Body of pancreas (tissue), 4 donors: ENCODE measurements at regions not wholly inside any gene's neighbourhood (a gene's known extent, or its start where the extent isn't known, plus 50 kb on each side); places are given as distances from the start of the nearest gene placed in this dataset.

ENCODE experiments used
- ATAC-seq: fragments of 150-250 bp; one replicate; pipeline ENCODE4 v1.9.1; 2016
- DNase-seq, 4 donors: peaks; one replicate each; pipeline ENCODE4 v3.0.0-alpha.2; 2019
- H3K27ac ChIP-seq, 4 donors: fragments of 200-600 bp; sonication (generic); 1 replicate in 3 of 4; 2 replicates in 1 of 4; pipeline versions ENCODE4 v1.5.1 to v1.6.1; 2016 to 2019; ENCODE audit warnings: mild to moderate bottlenecking in 1 of 4, mixed read lengths in 1 of 4, moderate library complexity in 1 of 4
- H3K27me3 ChIP-seq, 2 donors: fragments of 200-600 bp; sonication (generic); one replicate each; pipeline ENCODE4 v1.6.0; 2016; ENCODE audit warnings: mild to moderate bottlenecking in 1 of 2
- H3K36me3 ChIP-seq, 2 donors: fragments of 200-600 bp; sonication (generic); replicated peaks in 1 of 2; 2 replicates each; pipeline ENCODE4 v1.5.1; 2016; ENCODE audit warnings: low read depth in 2 of 2; ENCODE audit not compliant: insufficient read depth in 1 of 2
- H3K4me1 ChIP-seq: fragments of 200-600 bp; sonication (generic); one replicate; pipeline ENCODE4 v1.6.0; 2016
- H3K4me3 ChIP-seq, 2 donors: fragments of 200-600 bp; sonication (generic); 1 replicate in 1 of 2; 2 replicates in 1 of 2; pipeline ENCODE4 v1.5.1; 2016 to 2019
- H3K9me3 ChIP-seq, 3 donors: fragments of 200-600 bp; sonication (generic); 1 replicate in 2 of 3; 2 replicates in 1 of 3; pipeline ENCODE4 v1.5.1; 2016
- POLR2A ChIP-seq, 3 donors: fragments of 450-650 bp; IDR thresholded peaks; one replicate each; pipeline ENCODE4 v1.6.1; 2016; ENCODE audit warnings: antibody characterized with exemption in 3 of 3, mild to moderate bottlenecking in 2 of 3
- WGBS, 2 donors: methylation state at CpG; one replicate each; pipeline ENCODE4 v1.1.5; 2017; 5-methylcytosine and 5-hydroxymethylcytosine counted together
- intact Hi-C: fragments of 100-400 bp; cut with DNase I; formaldehyde crosslinking; loops from one replicate; pipeline ENCODE4 v1.15.1; 2023
- TF ChIP-seq, protein P1 (sequence below), 7 experiments: fragments of 450-650 bp in 4 of 7; fragments of 200-600 bp in 3 of 7; sonication (generic) in 3 of 7; IDR thresholded peaks; one replicate each; pipeline ENCODE4 v1.5.1; 2016 to 2019; ENCODE audit warnings: antibody characterized with exemption in 7 of 7

DNA sequence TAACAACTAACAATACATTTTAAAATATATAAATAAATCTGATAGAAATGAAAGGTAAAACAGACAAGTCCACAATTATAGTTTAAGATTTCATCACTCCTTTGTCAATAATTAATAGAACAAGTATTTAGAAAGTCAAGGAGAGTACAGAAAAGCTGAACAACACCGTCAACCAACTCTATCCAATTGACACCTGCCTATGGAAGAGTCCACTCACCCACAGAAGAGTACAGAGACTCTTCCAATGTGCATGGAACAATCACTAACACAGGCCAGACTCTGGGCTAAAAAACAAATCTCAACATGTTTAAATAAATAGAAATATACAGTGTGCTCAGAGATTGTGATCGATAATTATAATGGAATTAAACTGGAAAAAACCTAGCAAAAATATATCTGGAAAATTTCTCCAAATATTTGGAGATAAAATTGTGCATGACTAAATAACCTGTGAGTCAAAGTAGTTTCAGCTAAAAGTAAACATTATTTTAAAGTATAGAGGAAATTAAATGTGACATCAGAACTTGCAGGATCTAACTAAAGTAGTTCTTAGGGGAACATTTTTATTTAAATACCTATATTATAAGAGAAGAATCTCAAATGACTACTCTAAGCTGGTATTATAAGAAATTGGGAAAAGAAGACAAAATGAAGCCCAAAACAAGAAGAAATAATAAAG is 109.9 kb upstream of the EGFR start:
- TF ChIP-seq POLR2A (IDR thresholded peaks at IDR 0.05) = no peak
- TF ChIP-seq, protein P1, sequence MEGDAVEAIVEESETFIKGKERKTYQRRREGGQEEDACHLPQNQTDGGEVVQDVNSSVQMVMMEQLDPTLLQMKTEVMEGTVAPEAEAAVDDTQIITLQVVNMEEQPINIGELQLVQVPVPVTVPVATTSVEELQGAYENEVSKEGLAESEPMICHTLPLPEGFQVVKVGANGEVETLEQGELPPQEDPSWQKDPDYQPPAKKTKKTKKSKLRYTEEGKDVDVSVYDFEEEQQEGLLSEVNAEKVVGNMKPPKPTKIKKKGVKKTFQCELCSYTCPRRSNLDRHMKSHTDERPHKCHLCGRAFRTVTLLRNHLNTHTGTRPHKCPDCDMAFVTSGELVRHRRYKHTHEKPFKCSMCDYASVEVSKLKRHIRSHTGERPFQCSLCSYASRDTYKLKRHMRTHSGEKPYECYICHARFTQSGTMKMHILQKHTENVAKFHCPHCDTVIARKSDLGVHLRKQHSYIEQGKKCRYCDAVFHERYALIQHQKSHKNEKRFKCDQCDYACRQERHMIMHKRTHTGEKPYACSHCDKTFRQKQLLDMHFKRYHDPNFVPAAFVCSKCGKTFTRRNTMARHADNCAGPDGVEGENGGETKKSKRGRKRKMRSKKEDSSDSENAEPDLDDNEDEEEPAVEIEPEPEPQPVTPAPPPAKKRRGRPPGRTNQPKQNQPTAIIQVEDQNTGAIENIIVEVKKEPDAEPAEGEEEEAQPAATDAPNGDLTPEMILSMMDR (IDR thresholded peaks at IDR 0.05) = no peak
- H3K27me3 ChIP-seq = no peaks in the 10 kb centered on the region
- no peaks in the 10 kb centered on the region for H3K36me3 ChIP-seq
- H3K27ac ChIP-seq = no peak overlapping the region
- no peaks in the 10 kb centered on the region for H3K4me1 ChIP-seq
- DNase-seq (no peak), ATAC-seq (no peak)
- 59 to 68% methylated on average over 2 of the region's 2 CpGs for WGBS, 2 donors
- H3K9me3 ChIP-seq = no peaks in the 10 kb centered on the region
- H3K4me3 ChIP-seq = no peak overlapping the region
- intact Hi-C loops = no loop called here

DNA sequence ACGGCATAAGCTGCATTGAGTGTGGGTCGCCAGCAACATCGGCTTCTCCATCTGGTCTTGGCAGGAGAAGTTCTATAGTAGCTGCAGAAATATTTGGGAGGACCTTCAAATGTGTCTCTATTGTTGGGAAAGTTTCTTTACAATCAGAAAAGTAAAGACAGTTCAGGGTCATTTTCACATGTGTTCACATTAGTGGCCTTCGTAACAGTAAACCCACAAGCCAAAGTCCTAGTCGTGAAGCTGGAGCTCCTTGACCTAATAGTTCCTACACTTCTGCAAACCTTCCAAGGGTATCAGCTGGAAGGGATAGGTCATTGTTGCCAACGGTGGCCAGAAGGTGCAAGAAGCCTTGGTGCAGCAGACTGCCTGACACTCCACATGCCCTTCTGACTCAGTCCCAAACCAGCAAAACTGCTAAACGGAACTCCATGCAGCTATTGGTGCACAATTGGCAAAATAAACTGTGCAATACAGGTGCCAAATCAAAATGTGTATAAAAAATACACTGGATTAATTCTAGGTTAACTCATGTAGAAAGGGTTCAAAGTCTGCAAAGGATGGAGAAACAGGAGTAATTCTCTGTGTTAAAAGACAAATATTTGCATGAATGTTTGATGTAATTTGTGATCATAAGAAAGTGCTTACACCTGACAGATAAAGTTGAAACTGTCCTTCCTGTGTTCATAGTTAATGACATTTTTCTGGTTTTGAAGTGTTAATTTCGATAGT is 102.8 kb upstream of the EGFR start:
- Histone ChIP-seq H3K36me3 (no peaks in the 10 kb centered on the region), H3K27ac (no peak overlapping the region), H3K9me3 (no peaks in the 10 kb centered on the region), H3K27me3 (no peaks in the 10 kb centered on the region), H3K4me1 (peaks cover 9% of the 10 kb centered on the region), H3K4me3 (no peak overlapping the region)
- peak in 1 of 4 donors; percentile 21 for DNase-seq
- no peak for TF ChIP-seq POLR2A (IDR thresholded peaks at IDR 0.05)
- TF ChIP-seq, protein P1 (IDR thresholded peaks at IDR 0.05) = no peak
- WGBS, 2 donors = 54 to 58% methylated on average over 8 of the region's 8 CpGs
- intact Hi-C loops = no loop called here
- no peak for ATAC-seq

DNA sequence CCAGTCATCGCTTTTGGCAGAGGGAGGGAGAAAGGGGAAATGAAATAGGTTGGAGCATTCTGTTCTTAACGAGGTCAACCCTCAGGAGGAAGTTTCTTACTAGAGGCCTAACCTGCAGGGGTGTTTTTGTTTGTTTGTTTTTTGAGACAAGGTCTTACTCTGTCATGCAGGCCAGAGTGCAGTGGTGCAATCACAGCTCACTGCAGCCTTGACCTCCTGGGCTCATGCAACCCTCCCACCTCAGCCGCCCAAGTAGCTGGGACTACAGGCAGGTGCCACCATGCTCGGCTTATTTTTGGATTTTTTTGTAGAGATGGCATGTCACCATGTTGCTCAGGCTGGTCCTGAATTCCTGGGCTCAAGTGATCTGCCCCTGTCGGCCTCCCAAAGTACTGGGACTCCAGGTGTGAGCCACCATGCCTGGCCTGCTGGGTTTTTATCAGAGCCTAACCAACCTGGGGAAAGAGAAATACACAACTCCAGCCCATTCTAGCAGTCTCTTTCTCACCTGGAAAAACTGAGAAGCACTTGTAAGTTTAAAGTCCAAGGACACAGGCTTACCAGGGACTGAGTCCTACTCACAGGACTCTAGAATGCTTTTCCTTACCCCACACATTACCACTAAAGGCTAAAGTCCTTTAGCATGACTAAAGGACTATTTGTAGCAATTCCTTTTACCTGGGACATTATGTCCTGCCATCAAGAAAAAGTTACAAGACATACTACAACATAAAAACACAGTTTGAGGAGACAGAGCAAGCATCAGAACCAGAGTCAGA is 101.0 kb upstream of the EGFR start:
- intact Hi-C loops = no loop called here
- ATAC-seq = no peak
- DNase-seq = no peak
- Histone ChIP-seq H3K4me3 (no peak overlapping the region), H3K27me3 (no peaks in the 10 kb centered on the region), H3K27ac (no peak overlapping the region), H3K9me3 (no peaks in the 10 kb centered on the region), H3K36me3 (no peaks in the 10 kb centered on the region), H3K4me1 (peaks cover 9% of the 10 kb centered on the region)
- TF ChIP-seq, protein P1 (IDR thresholded peaks at IDR 0.05) = no peak
- no peak for TF ChIP-seq POLR2A (IDR thresholded peaks at IDR 0.05)
- WGBS, 2 donors = 87 to 98% methylated on average over 5 of the region's 5 CpGs

DNA sequence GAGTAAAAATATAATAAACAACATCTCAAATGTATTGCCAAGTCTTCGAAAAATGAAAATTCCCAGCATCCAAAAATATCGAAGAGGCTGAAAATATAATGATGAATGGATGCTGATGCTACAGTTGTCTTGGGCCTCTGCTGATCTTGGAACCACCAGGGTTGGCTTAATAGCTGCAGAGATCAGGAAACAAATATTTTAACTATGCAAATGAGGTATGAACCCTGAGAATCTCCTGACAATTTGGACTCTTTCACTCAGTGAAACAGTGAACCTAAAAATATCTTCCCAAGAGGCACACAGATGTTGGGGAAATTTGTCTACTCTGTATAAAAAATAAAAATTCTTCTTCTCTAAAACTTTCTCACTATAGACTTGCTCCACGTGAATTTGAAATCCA is 97.7 kb upstream of the EGFR start:
- no peaks in the 10 kb centered on the region for H3K36me3 ChIP-seq
- 76 to 77% methylated on average over 3 of the region's 3 CpGs for WGBS, 2 donors
- no peak overlapping the region for H3K4me3 ChIP-seq
- ATAC-seq (no peak), DNase-seq (no peak)
- TF ChIP-seq POLR2A (IDR thresholded peaks at IDR 0.05) = no peak
- TF ChIP-seq, protein P1 (IDR thresholded peaks at IDR 0.05) = no peak
- peaks cover 2% of the 10 kb centered on the region for H3K4me1 ChIP-seq
- no peaks in the 10 kb centered on the region for H3K9me3 ChIP-seq
- intact Hi-C loops = no loop called here
- H3K27ac ChIP-seq = no peak overlapping the region
- no peaks in the 10 kb centered on the region for H3K27me3 ChIP-seq
